Stimulated activated naive CD8-positive, alpha-beta T cell treated with anti-CD3 and anti-CD28 coated beads, Interleukin-15, amount 100 ng/mL, for 72 hours (primary cell): ENCODE measurements at regions not wholly inside any gene's neighbourhood (a gene's known extent, or its start where the extent isn't known, plus 50 kb on each side); places are given as distances from the start of the nearest gene placed in this dataset.
"Not testable (repeated sequence)": the region's sequence is repeated elsewhere in the genome, so short reads cannot be mapped to it uniquely, and the experiment has no call there.

ENCODE experiments used
- ATAC-seq: fragments of 150-1000 bp; cut with Tn5 transposase; 2 replicates; pipeline ENCODE4 v1.10.0; 2021; ENCODE audit warnings: mild to moderate bottlenecking, moderate library complexity
- DNase-seq, 2 donors: peaks; one replicate each; pipeline ENCODE4 v3.0.0; 2021 to 2022
- H3K27ac Mint-ChIP-seq, 2 donors: one replicate each; pipeline ENCODE4 v1.8.0; 2022; ENCODE audit warnings: mild to moderate bottlenecking in 2 of 2, mixed read lengths in 2 of 2, moderate library complexity in 2 of 2
- H3K27me3 Mint-ChIP-seq: one replicate; pipeline ENCODE4 v1.8.0; 2022; ENCODE audit warnings: mixed read lengths
- H3K4me1 Mint-ChIP-seq: one replicate; pipeline ENCODE4 v1.8.0; 2022; ENCODE audit warnings: mild to moderate bottlenecking, mixed read lengths
- H3K4me3 Mint-ChIP-seq, 2 donors: one replicate each; pipeline ENCODE4 v1.8.0; 2022; ENCODE audit warnings: mild to moderate bottlenecking in 2 of 2, mixed read lengths in 2 of 2, moderate library complexity in 1 of 2
- H3K9me3 Mint-ChIP-seq, 2 donors: one replicate each; pipeline ENCODE4 v1.8.0; 2022; ENCODE audit warnings: mixed read lengths in 2 of 2

DNA sequence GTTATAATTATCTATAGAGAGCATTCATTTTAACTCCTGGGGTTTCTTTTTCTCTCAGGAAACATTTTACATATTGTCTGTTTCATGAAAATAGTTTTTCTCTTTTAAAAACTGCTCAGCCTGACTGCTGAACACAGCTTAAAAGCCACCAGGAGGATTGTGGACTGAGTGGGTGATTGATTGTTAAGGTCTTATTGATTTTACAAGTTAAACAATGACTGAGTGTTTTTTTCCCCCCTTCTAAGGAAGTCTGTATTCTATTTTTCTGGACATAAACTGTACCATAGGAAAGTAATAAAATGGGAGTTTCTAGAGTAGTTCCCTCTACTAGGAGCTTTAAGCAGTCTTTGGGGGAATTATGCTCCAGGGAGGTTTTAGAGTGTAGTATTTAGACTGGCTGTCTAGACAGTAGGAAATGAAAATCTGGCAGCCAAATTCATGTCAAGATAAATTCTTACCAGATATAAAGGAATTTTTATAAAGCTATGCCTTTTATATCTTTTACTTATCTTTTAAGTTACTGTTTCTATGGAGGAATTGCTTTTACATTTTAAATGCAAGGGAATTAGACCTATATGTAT lies 463.9 kb downstream of the PRR16 start:
- Mint-ChIP-seq H3K27me3 (no peaks in the 10 kb centered on the region), H3K4me1 (no peaks in the 10 kb centered on the region), H3K27ac (no peak overlapping the region), H3K4me3 (no peak overlapping the region), H3K9me3 (peaks cover 7 to 9% of the 10 kb centered on the region in 2 donors)
- no peak for DNase-seq
- ATAC-seq, result no peak

DNA sequence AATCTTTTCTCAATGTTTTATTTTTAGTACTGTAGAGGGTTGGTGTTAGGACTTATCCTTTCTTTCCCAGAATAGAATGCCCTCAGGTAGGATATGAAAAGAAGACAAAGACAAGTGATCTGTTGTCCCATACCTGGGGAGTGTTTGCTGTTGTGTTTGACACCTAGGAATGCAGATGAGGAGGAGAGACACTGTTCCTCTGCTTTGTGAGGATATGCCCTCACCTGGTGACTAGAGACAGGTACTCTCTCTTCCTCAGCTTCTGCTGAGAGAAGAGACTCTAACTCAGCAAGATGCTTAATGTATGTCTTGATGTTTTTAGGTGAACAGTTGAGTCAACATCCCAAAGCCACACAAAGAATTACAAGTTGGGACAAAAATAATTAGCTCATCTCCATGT lies 468.4 kb downstream of the PRR16 start:
- H3K27me3 Mint-ChIP-seq, result no peaks in the 10 kb centered on the region
- no peak overlapping the region for H3K27ac Mint-ChIP-seq
- no peak overlapping the region for H3K4me3 Mint-ChIP-seq
- peaks cover 0 to 7% of the 10 kb centered on the region in 2 donors for H3K9me3 Mint-ChIP-seq
- ATAC-seq (no peak), DNase-seq (no peak)
- no peaks in the 10 kb centered on the region for H3K4me1 Mint-ChIP-seq

DNA sequence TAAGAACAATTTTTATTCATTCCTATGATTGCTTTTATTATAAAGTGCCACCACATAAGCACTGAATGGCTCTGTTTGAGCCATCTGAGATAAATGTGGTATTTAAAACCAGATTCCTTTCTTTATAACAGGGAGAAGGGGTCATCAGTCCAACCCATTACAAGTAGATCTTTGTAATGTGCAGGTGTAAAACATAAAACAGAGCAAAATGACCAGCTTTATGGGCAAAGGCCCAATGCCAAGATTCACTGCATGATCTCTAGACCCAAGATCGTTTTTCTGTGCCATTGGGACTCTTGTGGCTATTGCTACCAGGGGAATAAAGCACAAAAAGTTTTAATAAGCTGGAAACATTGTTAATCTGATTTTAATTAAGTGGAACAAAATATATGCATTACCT lies 469.9 kb downstream of the PRR16 start:
- H3K9me3 Mint-ChIP-seq, result peaks cover 0 to 7% of the 10 kb centered on the region in 2 donors
- DNase-seq, result no peak
- ATAC-seq, result no peak
- H3K4me1 Mint-ChIP-seq, result no peaks in the 10 kb centered on the region
- no peak overlapping the region for H3K27ac Mint-ChIP-seq
- H3K27me3 Mint-ChIP-seq, result no peaks in the 10 kb centered on the region
- no peak overlapping the region for H3K4me3 Mint-ChIP-seq

DNA sequence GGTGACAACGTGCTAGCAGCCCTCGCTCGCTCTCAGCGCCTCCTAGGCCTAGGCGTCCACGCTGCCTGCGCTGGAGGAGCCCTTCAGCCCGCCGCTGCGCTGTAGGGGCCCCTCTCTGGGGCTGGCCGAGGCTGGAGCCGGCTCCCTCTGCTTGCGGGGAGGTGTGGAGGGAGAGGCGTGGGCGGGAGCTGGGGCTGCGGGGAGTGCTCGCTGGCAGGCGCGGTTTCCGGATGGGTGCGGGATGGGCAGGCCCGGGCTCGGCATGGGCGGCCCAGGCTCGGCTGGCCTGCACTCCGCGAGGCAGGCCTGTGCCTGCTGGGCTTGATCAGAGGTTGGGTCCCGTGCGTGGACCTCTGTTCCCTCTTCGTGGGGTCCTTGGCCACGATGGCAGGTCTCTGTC lies 472.6 kb downstream of the PRR16 start:
- H3K27ac Mint-ChIP-seq, result no peak overlapping the region
- no peaks in the 10 kb centered on the region for H3K4me1 Mint-ChIP-seq
- ATAC-seq, result peak; percentile 31
- H3K9me3 Mint-ChIP-seq, result peaks cover 0 to 6% of the 10 kb centered on the region in 2 donors
- no peak for DNase-seq
- no peaks in the 10 kb centered on the region for H3K27me3 Mint-ChIP-seq
- H3K4me3 Mint-ChIP-seq, result no peak overlapping the region

DNA sequence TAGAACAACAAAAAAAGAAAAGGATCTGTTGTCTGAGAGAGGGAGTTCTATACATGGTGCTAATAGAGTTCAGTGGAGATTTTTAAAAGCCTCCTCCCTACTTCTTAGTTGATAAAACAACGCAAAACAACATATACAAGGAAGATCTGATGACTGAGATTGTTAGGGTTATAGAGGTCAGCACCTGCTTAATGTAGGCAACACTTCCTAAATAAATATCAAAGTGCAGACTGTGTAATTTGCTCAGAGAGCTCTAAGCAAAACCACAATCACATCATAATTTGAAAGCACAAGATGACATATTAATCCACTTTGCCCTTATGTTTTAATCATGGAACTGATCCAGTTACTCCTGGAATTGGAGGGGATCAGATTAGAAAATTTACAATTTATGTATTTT lies 474.5 kb downstream of the PRR16 start:
- DNase-seq (no peak), ATAC-seq (no peak)
- Mint-ChIP-seq H3K27me3 (no peaks in the 10 kb centered on the region), H3K27ac (no peak overlapping the region), H3K4me3 (no peak overlapping the region), H3K4me1 (no peaks in the 10 kb centered on the region), H3K9me3 (no peaks in the 10 kb centered on the region)

DNA sequence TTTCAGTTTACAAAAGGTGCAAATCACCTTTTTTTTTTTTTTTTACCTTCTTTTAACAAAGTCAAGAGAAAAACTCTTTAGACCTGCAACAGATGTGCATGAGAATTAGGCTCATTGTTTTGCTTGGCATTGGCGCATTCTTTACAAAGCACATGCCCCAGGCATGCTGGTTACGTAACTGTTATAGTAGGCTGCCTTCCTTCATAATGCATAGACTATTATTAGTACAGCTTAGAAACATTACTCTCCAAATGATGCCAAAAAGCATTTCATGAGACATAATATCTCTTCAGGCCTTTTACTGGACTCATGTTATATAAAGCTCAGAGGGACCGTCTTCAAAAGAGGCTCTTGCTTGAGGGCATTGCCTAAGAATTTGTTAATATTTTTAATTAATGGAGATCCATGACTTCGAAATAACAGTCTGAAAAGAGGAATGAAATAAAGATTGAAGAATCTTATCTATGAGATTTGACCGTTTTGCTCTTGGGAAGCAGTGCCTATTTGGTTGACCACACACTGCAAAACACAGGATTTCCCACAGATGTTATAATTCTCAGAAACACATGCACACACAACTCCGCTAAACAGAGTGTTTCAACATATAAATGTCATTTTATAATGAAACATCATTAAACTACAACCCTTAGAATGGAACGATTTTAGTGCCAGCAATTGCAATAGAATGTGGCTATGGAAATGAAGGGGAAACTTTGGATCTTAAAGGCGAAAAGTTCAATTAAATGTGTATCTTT lies 478.7 kb downstream of the PRR16 start:
- Mint-ChIP-seq H3K27ac (no peak overlapping the region), H3K9me3 (no peaks in the 10 kb centered on the region), H3K27me3 (no peaks in the 10 kb centered on the region), H3K4me3 (no peak overlapping the region), H3K4me1 (no peaks in the 10 kb centered on the region)
- ATAC-seq (no peak), DNase-seq (no peak)

DNA sequence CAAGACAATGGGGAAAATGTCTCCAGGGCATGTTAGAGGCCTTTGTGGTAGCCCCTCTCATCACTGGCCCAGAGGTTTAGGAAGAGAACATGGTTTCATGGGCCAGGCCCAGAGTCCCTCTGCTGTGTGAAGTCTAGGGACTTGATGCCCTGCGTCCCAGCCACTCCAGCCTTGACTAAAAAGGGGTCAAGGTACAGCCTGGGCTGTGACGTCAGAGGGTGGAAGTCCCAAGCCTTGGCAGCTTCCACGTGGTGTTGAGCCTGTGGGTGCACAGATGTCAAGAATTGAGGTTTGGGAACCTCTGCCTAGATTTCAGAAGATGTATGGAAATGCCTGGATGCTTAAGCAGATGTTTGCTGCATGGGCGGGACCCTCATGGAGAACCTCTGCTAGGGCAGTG lies 485.5 kb downstream of the PRR16 start:
- ATAC-seq, H3K27ac Mint-ChIP-seq, H3K27me3 Mint-ChIP-seq, H3K4me1 Mint-ChIP-seq, DNase-seq, H3K4me3 Mint-ChIP-seq: not testable (repeated sequence)
- peaks cover 13 to 15% of the 10 kb centered on the region in 2 donors for H3K9me3 Mint-ChIP-seq

DNA sequence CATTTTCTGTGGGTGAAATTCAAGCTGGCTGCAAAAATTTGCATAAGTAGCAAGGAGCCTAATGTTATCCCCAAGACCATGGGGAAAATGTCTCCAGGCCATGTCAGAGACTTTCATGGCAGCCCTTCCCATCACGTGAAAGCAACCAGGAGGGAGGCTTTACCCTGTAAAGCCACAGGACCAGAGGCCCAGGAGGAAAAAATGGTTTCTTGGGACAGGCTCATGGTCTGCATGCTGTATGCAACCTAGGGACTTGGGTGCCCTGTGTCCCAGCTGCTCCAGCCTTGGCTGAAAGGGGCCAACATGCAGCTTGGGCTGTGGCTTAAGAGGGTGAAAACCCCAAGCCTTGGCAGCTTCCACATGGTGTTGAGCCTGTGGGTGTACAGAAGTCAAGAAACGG lies 489.3 kb downstream of the PRR16 start:
- H3K9me3 Mint-ChIP-seq, result peaks cover 22 to 27% of the 10 kb centered on the region in 2 donors
- H3K4me3 Mint-ChIP-seq, H3K27me3 Mint-ChIP-seq, H3K4me1 Mint-ChIP-seq, ATAC-seq, DNase-seq, H3K27ac Mint-ChIP-seq: not testable (repeated sequence)

DNA sequence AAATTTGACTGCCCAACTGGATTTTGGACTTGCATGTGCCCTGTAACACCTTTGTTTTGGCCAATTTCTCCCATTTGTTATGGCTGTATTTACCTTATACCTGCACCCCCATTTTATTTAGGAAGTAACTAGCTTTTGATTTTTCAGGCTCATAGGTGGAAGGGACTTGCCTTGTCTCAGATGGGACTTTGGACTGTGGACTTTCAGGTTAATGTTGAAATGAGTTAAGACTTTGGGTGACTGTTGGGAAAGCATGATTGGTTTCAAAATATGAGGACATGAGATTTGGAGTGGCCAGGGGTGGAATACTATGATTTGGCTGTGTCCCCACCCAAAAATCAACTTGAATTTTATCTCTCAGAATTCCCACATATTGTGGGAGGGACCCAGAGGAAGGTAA lies 490.2 kb downstream of the PRR16 start:
- Mint-ChIP-seq H3K27ac (no peak overlapping the region), H3K4me3 (no peak overlapping the region), H3K27me3 (no peaks in the 10 kb centered on the region), H3K9me3 (peaks cover 16 to 27% of the 10 kb centered on the region in 2 donors), H3K4me1 (no peaks in the 10 kb centered on the region)
- DNase-seq (no peak), ATAC-seq (no peak)

DNA sequence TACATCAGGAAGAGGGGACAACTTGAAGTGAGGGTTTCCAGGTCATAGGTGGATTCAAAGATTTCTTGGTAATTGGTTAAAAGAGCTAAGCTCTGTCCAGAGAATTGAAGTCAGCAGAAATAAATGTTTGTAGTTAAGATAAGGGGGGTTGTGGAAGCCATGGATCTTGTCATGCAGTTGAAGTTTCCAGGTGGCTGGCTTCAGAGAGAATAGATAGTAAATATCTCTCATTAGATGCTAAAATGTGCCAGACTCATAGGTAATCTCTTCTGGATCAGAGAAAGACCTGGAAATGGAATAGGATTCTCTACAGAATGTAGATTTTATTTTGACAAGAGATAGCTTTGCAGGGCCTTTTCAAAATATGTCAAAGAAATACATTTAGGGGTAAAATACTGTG lies 491.7 kb downstream of the PRR16 start:
- Mint-ChIP-seq H3K9me3 (peaks cover 15 to 37% of the 10 kb centered on the region in 2 donors), H3K4me1 (no peaks in the 10 kb centered on the region), H3K27ac (no peak overlapping the region), H3K4me3 (no peak overlapping the region), H3K27me3 (no peaks in the 10 kb centered on the region)
- ATAC-seq, result no peak
- DNase-seq, result no peak

DNA sequence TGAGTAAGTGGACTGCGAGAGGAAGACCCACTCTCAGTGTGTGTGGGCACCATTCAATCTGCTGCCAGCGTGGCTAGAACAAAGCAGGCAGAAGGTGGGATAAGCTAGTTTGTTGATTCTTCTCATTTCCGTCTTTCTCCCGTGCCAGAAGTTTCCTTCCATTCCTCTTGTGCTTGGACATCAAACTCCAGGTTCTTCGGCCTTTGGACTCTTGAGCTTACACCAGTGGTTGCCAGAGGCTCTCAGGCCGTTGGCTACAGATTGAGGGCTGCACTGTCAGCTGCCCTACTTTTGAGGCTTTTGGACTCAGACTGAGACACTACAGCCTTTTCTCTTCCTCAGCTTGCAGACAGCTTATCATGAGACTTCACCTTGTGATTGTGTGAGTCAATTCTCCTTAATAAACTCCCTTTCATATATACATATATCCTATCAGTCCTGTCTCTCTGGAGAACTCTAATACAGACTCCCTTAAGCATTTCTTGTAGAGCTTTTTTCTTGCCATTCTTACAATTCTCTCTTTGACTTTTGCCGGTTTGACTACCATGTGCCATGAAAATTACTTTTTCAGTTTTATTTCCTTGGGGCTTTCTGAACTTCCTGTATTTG lies 494.9 kb downstream of the PRR16 start:
- DNase-seq (no peak), ATAC-seq (no peak)
- peaks cover 7 to 40% of the 10 kb centered on the region in 2 donors for H3K9me3 Mint-ChIP-seq
- no peaks in the 10 kb centered on the region for H3K4me1 Mint-ChIP-seq
- H3K27me3 Mint-ChIP-seq, result no peaks in the 10 kb centered on the region
- no peak overlapping the region for H3K27ac Mint-ChIP-seq
- H3K4me3 Mint-ChIP-seq, result no peak overlapping the region

DNA sequence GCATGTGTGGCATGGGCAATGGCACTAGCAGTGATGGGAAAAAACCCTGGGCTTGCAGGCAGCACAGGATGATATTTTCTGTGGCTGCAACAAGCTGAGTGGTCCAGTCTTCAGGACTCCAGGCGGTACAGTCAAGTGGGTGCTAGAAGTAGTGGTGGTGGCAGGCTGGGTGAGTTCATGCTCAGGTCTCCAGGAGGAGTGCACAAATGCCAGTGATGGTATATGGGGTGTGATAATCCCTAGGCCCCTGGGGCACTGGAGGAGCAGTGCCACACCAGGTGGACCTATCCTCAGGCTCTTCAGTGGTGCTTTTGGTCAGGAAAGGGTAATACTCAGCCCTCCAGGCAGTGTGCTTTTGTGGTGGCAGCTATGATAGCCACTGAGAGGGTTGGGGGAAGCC lies 496.4 kb downstream of the PRR16 start:
- no peak overlapping the region for H3K27ac Mint-ChIP-seq
- peaks cover 7 to 37% of the 10 kb centered on the region in 2 donors for H3K9me3 Mint-ChIP-seq
- H3K27me3 Mint-ChIP-seq, result no peaks in the 10 kb centered on the region
- DNase-seq, result no peak
- ATAC-seq, result no peak
- H3K4me1 Mint-ChIP-seq, result no peaks in the 10 kb centered on the region
- H3K4me3 Mint-ChIP-seq, result no peak overlapping the region

DNA sequence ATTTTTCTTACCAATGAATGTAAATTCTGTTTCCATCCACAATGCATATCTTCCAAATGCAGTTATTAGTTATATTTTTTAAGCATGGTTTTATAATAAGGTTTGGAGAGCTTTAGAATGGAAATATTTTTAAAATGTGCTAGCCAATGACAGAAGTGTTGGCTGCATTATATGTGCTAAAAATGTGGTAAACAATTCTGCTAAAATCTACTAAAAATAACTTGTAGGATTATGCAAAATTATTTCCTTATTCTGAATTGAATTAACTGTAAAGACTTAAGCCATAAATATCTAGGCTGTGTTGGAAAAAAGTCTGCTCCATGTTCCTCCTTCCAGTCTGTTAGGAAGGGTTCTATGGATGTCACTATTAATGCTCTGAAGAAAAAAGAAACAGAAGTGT lies 503.3 kb downstream of the PRR16 start:
- ATAC-seq, result no peak
- no peaks in the 10 kb centered on the region for H3K27me3 Mint-ChIP-seq
- no peaks in the 10 kb centered on the region for H3K4me1 Mint-ChIP-seq

DNA sequence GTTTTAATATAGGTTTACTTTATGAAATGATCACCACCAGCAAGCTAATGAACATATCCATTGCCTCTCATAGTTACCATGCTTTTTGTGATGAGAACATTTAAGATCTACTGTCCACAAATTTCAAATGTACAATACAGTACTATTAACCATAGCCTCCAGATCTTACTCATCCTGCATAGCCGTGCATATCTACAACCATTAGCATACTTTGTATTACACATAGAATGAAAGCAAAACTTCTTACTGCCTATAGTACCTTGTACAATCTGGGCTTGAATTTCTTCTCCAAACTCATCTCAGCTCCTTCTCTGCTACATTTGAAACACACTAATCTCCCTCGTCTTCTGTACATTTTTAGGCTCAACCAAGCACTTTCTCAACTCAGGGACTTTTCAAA lies 510.6 kb downstream of the PRR16 start:
- H3K27me3 Mint-ChIP-seq, result no peaks in the 10 kb centered on the region
- no peaks in the 10 kb centered on the region for H3K4me1 Mint-ChIP-seq
- no peak for ATAC-seq
- no peak for DNase-seq
- H3K9me3 Mint-ChIP-seq, result peaks cover 5 to 6% of the 10 kb centered on the region in 2 donors
- no peak overlapping the region for H3K4me3 Mint-ChIP-seq
- H3K27ac Mint-ChIP-seq, result no peak overlapping the region

More for the DNA sequence above, 503.3 kb downstream of the PRR16 start:
- DNase-seq, result no peak
- H3K27ac Mint-ChIP-seq, result no peak overlapping the region
- H3K4me3 Mint-ChIP-seq, result no peak overlapping the region
- peaks cover 0 to 10% of the 10 kb centered on the region in 2 donors for H3K9me3 Mint-ChIP-seq

DNA sequence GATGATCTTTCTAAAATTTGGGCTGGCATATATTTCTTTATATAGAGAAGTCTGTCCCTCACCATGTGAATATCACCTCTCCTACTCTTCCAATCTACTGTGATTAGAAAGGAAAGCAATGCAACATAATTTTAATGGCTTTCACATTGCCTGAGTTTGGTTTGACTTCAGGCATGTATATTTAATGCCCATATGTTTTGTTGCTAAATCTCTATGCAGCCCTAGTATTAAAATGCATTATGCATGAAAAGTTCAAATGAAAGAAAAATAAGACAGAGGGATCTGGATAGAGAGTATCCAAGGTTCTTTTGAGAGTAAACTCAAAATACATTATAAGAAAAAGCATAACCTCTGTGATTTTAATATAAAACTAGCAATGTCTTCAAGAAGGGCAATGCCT lies 518.3 kb downstream of the PRR16 start:
- Mint-ChIP-seq H3K27ac (no peak overlapping the region), H3K27me3 (no peaks in the 10 kb centered on the region), H3K4me1 (no peaks in the 10 kb centered on the region), H3K4me3 (no peak overlapping the region), H3K9me3 (peaks cover 5 to 7% of the 10 kb centered on the region in 2 donors)
- ATAC-seq, result no peak
- DNase-seq, result no peak

DNA sequence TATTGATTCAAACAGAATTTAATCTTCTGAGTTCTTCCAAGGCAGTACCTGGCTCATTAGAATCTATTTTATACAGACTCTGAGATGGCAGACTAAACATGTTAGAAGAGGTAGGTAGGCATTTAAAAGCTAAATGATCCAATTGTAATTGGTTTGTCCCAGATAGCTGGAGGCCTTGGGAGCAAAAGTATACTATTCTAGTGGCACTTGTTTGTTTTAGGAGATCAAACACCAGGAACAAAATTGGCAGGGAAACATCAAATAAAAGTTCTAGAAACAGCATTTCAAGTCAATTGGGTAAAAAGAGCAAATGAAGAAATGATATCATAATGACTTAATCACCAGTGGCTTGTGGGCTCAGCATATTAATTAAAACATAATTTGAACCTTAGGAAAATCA lies 521.4 kb downstream of the PRR16 start:
- Mint-ChIP-seq H3K4me3 (no peak overlapping the region), H3K27me3 (no peaks in the 10 kb centered on the region), H3K27ac (no peak overlapping the region), H3K9me3 (no peaks in the 10 kb centered on the region), H3K4me1 (no peaks in the 10 kb centered on the region)
- ATAC-seq (no peak), DNase-seq (no peak)
